Ishikawa (cell line): ENCODE measurements at regions not wholly inside any gene's neighbourhood (a gene's known extent, or its start where the extent isn't known, plus 50 kb on each side); places are given as distances from the start of the nearest gene placed in this dataset.

Experiments used
- CREB1 ChIP-seq: IDR thresholded peaks from 2 replicates; pipeline ENCODE4 v1.6.1; 2012; ENCODE audit warnings: low read depth
- RAD21 ChIP-seq: IDR thresholded peaks from 2 replicates; pipeline ENCODE4 v1.6.1; 2012; ENCODE audit warnings: low read depth
- TCF12 ChIP-seq: IDR thresholded peaks from 2 replicates; pipeline ENCODE4 v1.6.1; 2012; ENCODE audit warnings: low read depth
- TF ChIP-seq, protein P1 (sequence below): IDR thresholded peaks from 2 replicates; pipeline ENCODE4 v1.6.1; 2012; ENCODE audit warnings: low read depth, mild to moderate bottlenecking

DNA sequence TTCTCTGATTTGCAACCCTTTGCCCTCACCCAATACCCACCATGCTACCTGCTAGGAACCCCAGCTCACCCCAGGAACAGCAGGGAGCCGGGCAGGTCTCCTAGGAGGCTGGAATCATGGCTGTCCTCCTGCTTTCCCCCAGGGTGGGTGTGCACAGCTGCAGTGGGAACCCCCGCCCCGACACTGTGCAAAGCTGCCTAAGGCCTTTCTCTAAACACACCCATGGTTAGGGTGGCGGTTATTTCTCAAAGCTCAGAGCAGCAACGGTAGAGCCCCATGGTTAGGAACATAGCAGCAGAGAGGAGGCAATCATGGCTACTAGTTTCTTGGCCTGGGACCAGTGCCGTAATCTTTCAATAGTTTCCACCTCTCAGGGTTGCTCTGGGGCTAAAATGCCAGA lies 52.2 kb downstream of the ABCC12 start:
- TF ChIP-seq, protein P1, sequence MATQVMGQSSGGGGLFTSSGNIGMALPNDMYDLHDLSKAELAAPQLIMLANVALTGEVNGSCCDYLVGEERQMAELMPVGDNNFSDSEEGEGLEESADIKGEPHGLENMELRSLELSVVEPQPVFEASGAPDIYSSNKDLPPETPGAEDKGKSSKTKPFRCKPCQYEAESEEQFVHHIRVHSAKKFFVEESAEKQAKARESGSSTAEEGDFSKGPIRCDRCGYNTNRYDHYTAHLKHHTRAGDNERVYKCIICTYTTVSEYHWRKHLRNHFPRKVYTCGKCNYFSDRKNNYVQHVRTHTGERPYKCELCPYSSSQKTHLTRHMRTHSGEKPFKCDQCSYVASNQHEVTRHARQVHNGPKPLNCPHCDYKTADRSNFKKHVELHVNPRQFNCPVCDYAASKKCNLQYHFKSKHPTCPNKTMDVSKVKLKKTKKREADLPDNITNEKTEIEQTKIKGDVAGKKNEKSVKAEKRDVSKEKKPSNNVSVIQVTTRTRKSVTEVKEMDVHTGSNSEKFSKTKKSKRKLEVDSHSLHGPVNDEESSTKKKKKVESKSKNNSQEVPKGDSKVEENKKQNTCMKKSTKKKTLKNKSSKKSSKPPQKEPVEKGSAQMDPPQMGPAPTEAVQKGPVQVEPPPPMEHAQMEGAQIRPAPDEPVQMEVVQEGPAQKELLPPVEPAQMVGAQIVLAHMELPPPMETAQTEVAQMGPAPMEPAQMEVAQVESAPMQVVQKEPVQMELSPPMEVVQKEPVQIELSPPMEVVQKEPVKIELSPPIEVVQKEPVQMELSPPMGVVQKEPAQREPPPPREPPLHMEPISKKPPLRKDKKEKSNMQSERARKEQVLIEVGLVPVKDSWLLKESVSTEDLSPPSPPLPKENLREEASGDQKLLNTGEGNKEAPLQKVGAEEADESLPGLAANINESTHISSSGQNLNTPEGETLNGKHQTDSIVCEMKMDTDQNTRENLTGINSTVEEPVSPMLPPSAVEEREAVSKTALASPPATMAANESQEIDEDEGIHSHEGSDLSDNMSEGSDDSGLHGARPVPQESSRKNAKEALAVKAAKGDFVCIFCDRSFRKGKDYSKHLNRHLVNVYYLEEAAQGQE = no peak
- TF ChIP-seq RAD21 = no peak
- no peak for TF ChIP-seq CREB1
- TF ChIP-seq TCF12 = no peak
